Ovary (tissue), 7 donors: ENCODE measurements at regions not wholly inside any gene's neighbourhood (a gene's known extent, or its start where the extent isn't known, plus 50 kb on each side); places are given as distances from the start of the nearest gene placed in this dataset.

Experiments used
- DNase-seq, 5 donors: peaks; one replicate each; pipeline ENCODE4 v3.0.0-alpha.2; 2019 to 2020
- H3K27ac ChIP-seq, 2 donors: fragments of 200-600 bp; one replicate each; pipeline versions ENCODE4 v1.5.1 to v1.8.0; 2019 to 2022
- H3K27me3 ChIP-seq: fragments of 200-600 bp; one replicate; pipeline ENCODE4 v1.8.0; 2022
- H3K36me3 ChIP-seq: fragments of 200-600 bp; sonication (generic); one replicate; pipeline ENCODE4 v1.5.1; 2019
- H3K4me1 ChIP-seq: one replicate; pipeline ENCODE4 v1.8.1; 2013; ENCODE audit warnings: mild to moderate bottlenecking, moderate library complexity; ENCODE audit not compliant: insufficient read depth
- H3K4me3 ChIP-seq: fragments of 200-600 bp; sonication (generic); one replicate; pipeline ENCODE4 v1.5.1; 2017
- H3K9me3 ChIP-seq, 2 donors: fragments of 200-600 bp in 1 of 2; sonication (generic) in 1 of 2; one replicate each; pipeline versions ENCODE4 v1.5.1 to v1.8.1; 2013 to 2019; ENCODE audit warnings: mild to moderate bottlenecking in 1 of 2, moderate library complexity in 1 of 2
- CTCF ChIP-seq, 3 donors: fragments of 450-650 bp in 2 of 3; fragments of 200-600 bp in 1 of 3; IDR thresholded peaks; one replicate each; pipeline versions ENCODE4 v1.5.1 to v1.8.0; 2016 to 2022; ENCODE audit warnings: antibody characterized with exemption in 3 of 3, mild to moderate bottlenecking in 1 of 3
- EP300 ChIP-seq: sonication (generic); formaldehyde crosslinking; IDR thresholded peaks from one replicate; pipeline ENCODE4 v1.6.1; 2017; ENCODE audit warnings: antibody characterized with exemption
- POLR2A ChIP-seq: fragments of 450-650 bp; IDR thresholded peaks from one replicate; pipeline ENCODE4 v1.6.1; 2017; ENCODE audit warnings: antibody characterized with exemption, mild to moderate bottlenecking, moderate library complexity
- WGBS, 3 donors: extraction: QIAGEN DNeasy Blood & Tissue Kit in 1 of 3; methylation state at CpG; one replicate each; pipeline versions ENCODE4 v1.1.5 to v1.1.7; 2013 to 2017; 5-methylcytosine and 5-hydroxymethylcytosine counted together
- intact Hi-C, 4 donors: fragments of 100-400 bp; cut with DNase I; formaldehyde crosslinking; loops; one replicate each; pipeline versions ENCODE4 v1.11.0 to v1.15.1; 2022 to 2023
- donor health status: DM: no; HTN: no; CAD: no; lungs with moderate emphysema.
- donor health status: DM: no; HTN: no; CAD: no.
- donor health status: Bipolar disorder and iron deficiency.
- donor health status: DM: no; HTN: no; CAD: no.
- donor health status: DM: yes; HTN: yes; CAD: no.

- H3K9me3 ChIP-seq: no peaks in the 10 kb centered on the region
- intact Hi-C loops: no loop called here
- 5 to 7% (median 5%) methylated on average over 27 to 29 of the region's 29 CpGs for WGBS, 3 donors
Observed at GRCh38 chr5:3197304-3198073, 398.1 kb upstream of the IRX1 start.

GRCh38 chr5:3195994-3196393 is 399.6 kb upstream of the IRX1 start:
- intact Hi-C loops: no loop called here
- Histone ChIP-seq H3K9me3 (no peaks in the 10 kb centered on the region), H3K27me3 (no peaks in the 10 kb centered on the region), H3K4me1 (no peaks in the 10 kb centered on the region), H3K36me3 (no peaks in the 10 kb centered on the region), H3K27ac (no peak overlapping the region), H3K4me3 (no peak overlapping the region)
- TF ChIP-seq POLR2A: no peak
- no peak for TF ChIP-seq EP300
- TF ChIP-seq CTCF (IDR thresholded peaks at IDR 0.05): no peak
- 64 to 71% (median 70%) methylated on average over 8 of the region's 8 CpGs for WGBS, 3 donors
- no peak for DNase-seq

More at GRCh38 chr5:3197304-3198073, 398.1 kb upstream of the IRX1 start:
- no peak for TF ChIP-seq EP300
- no peak for TF ChIP-seq POLR2A
- TF ChIP-seq CTCF (IDR thresholded peaks at IDR 0.05): no peak
- Histone ChIP-seq H3K27me3 (no peaks in the 10 kb centered on the region), H3K27ac (no peak overlapping the region), H3K4me1 (no peaks in the 10 kb centered on the region), H3K4me3 (no peak overlapping the region), H3K36me3 (no peaks in the 10 kb centered on the region)
- no peak for DNase-seq

- Histone ChIP-seq H3K4me3 (no peak overlapping the region), H3K27ac (no peak overlapping the region), H3K36me3 (no peaks in the 10 kb centered on the region), H3K9me3 (no peaks in the 10 kb centered on the region), H3K27me3 (no peaks in the 10 kb centered on the region), H3K4me1 (no peaks in the 10 kb centered on the region)
- TF ChIP-seq CTCF (IDR thresholded peaks at IDR 0.05) (no peak), EP300 (no peak), POLR2A (no peak)
- 17 to 27% (median 18%) methylated on average over 13 of the region's 13 CpGs for WGBS, 3 donors
- DNase-seq: no peak
- intact Hi-C loops: no loop called here
Observed at GRCh38 chr5:3194684-3195083, 400.9 kb upstream of the IRX1 start.

GRCh38 chr5:3194271-3194670 is 401.4 kb upstream of the IRX1 start:
- TF ChIP-seq POLR2A (no peak), CTCF (IDR thresholded peaks at IDR 0.05) (no peak), EP300 (no peak)
- intact Hi-C loops: no loop called here
- Histone ChIP-seq H3K4me3 (no peak overlapping the region), H3K9me3 (no peaks in the 10 kb centered on the region), H3K4me1 (no peaks in the 10 kb centered on the region), H3K27me3 (no peaks in the 10 kb centered on the region), H3K36me3 (no peaks in the 10 kb centered on the region), H3K27ac (no peak overlapping the region)
- WGBS, 3 donors: 53 to 64% (median 63%) methylated on average over 7 of the region's 7 CpGs
- no peak for DNase-seq
